ENCODE measurements at regions not wholly inside any gene's neighbourhood (a gene's known extent, or its start where the extent isn't known, plus 50 kb on each side); places are given as distances from the start of the nearest gene placed in this dataset.

DNA sequence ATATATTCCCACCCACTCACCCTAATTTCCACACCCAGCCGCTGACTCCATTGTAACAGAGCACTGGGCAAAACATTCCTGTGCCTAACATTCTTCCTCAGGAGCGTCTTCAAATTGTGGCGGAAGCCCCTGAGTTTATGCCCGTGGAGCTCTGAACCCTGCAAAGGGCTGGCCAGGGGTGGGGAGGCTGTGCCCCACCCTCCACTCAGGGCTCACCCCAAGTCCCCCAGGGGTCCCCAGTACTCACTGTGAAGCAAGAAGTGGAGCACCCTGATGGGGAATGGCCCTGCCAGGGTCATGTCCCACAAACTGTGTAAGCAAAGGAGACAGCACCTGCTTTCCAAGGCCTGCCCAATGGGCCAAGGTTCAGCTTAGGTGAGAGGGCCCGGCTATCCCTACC lies 303.2 kb downstream of the PREX1 start:
- TF ChIP-seq, protein P1, sequence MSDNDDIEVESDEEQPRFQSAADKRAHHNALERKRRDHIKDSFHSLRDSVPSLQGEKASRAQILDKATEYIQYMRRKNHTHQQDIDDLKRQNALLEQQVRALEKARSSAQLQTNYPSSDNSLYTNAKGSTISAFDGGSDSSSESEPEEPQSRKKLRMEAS (IDR thresholded peaks at IDR 0.05), result no peak
- TF ChIP-seq TAF1 (IDR thresholded peaks at IDR 0.05; ENCODE audit: low read depth) (no peak), TCF12 (IDR thresholded peaks at IDR 0.05; ENCODE audit: low read depth) (no peak), RAD21 (IDR thresholded peaks at IDR 0.05; ENCODE audit: low read depth) (no peak), NFIC (IDR thresholded peaks at IDR 0.05) (no peak)

- TF ChIP-seq CREB1 (IDR thresholded peaks at IDR 0.05; ENCODE audit: low read depth) (no peak), EP300 (IDR thresholded peaks at IDR 0.05; ENCODE audit: borderline replicate concordance) (no peak), TAF1 (IDR thresholded peaks at IDR 0.05; ENCODE audit: low read depth) (no peak), CEBPB (IDR thresholded peaks at IDR 0.05) (peak; percentile 52), TCF12 (IDR thresholded peaks at IDR 0.05; ENCODE audit: low read depth) (no peak), NFIC (IDR thresholded peaks at IDR 0.05) (no peak), ZBTB7A (IDR thresholded peaks at IDR 0.05; ENCODE audit: low read depth) (no peak), FOXM1 (IDR thresholded peaks at IDR 0.05; ENCODE audit: borderline replicate concordance, low read depth) (no peak), YY1 (IDR thresholded peaks at IDR 0.05; ENCODE audit: low read depth) (no peak), RAD21 (IDR thresholded peaks at IDR 0.05; ENCODE audit: low read depth) (0 out of 2 replicates have a peak, but pooled peaks have one; percentile 8), TEAD4 (IDR thresholded peaks at IDR 0.05) (peak; percentile 71), USF1 (IDR thresholded peaks at IDR 0.05) (peak; percentile 36; the same call in 1 of the 2 replicates), EGR1 (IDR thresholded peaks at IDR 0.05) (no peak)
- TF ChIP-seq, protein P2, sequence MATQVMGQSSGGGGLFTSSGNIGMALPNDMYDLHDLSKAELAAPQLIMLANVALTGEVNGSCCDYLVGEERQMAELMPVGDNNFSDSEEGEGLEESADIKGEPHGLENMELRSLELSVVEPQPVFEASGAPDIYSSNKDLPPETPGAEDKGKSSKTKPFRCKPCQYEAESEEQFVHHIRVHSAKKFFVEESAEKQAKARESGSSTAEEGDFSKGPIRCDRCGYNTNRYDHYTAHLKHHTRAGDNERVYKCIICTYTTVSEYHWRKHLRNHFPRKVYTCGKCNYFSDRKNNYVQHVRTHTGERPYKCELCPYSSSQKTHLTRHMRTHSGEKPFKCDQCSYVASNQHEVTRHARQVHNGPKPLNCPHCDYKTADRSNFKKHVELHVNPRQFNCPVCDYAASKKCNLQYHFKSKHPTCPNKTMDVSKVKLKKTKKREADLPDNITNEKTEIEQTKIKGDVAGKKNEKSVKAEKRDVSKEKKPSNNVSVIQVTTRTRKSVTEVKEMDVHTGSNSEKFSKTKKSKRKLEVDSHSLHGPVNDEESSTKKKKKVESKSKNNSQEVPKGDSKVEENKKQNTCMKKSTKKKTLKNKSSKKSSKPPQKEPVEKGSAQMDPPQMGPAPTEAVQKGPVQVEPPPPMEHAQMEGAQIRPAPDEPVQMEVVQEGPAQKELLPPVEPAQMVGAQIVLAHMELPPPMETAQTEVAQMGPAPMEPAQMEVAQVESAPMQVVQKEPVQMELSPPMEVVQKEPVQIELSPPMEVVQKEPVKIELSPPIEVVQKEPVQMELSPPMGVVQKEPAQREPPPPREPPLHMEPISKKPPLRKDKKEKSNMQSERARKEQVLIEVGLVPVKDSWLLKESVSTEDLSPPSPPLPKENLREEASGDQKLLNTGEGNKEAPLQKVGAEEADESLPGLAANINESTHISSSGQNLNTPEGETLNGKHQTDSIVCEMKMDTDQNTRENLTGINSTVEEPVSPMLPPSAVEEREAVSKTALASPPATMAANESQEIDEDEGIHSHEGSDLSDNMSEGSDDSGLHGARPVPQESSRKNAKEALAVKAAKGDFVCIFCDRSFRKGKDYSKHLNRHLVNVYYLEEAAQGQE (IDR thresholded peaks at IDR 0.05; ENCODE audit: low read depth), result peak; percentile 96
- TF ChIP-seq, protein P1 (IDR thresholded peaks at IDR 0.05), result no peak
Observed at GRCh38 chr20:48523191-48523995, 304.4 kb downstream of the PREX1 start.

GRCh38 chr20:48521121-48521520 lies 306.7 kb downstream of the PREX1 start:
- TF ChIP-seq RAD21 (IDR thresholded peaks at IDR 0.05; ENCODE audit: low read depth), result no peak
- no peak for TF ChIP-seq YY1 (IDR thresholded peaks at IDR 0.05; ENCODE audit: low read depth)
- TF ChIP-seq, protein P1 (IDR thresholded peaks at IDR 0.05), result no peak
- no peak for TF ChIP-seq TCF12 (IDR thresholded peaks at IDR 0.05; ENCODE audit: low read depth)
- TF ChIP-seq, protein P2 (IDR thresholded peaks at IDR 0.05; ENCODE audit: low read depth), result no peak
- no peak for TF ChIP-seq EP300 (IDR thresholded peaks at IDR 0.05; ENCODE audit: borderline replicate concordance)
- TF ChIP-seq NFIC (IDR thresholded peaks at IDR 0.05), result no peak
- no peak for TF ChIP-seq CEBPB (IDR thresholded peaks at IDR 0.05)
- TF ChIP-seq ZBTB7A (IDR thresholded peaks at IDR 0.05; ENCODE audit: low read depth), result no peak
- TF ChIP-seq USF1 (IDR thresholded peaks at IDR 0.05), result no peak
- TF ChIP-seq TAF1 (IDR thresholded peaks at IDR 0.05; ENCODE audit: low read depth), result no peak
- TF ChIP-seq FOXM1 (IDR thresholded peaks at IDR 0.05; ENCODE audit: borderline replicate concordance, low read depth), result no peak
- no peak for TF ChIP-seq CREB1 (IDR thresholded peaks at IDR 0.05; ENCODE audit: low read depth)
- TF ChIP-seq EGR1 (IDR thresholded peaks at IDR 0.05), result no peak
- no peak for TF ChIP-seq TEAD4 (IDR thresholded peaks at IDR 0.05)

DNA sequence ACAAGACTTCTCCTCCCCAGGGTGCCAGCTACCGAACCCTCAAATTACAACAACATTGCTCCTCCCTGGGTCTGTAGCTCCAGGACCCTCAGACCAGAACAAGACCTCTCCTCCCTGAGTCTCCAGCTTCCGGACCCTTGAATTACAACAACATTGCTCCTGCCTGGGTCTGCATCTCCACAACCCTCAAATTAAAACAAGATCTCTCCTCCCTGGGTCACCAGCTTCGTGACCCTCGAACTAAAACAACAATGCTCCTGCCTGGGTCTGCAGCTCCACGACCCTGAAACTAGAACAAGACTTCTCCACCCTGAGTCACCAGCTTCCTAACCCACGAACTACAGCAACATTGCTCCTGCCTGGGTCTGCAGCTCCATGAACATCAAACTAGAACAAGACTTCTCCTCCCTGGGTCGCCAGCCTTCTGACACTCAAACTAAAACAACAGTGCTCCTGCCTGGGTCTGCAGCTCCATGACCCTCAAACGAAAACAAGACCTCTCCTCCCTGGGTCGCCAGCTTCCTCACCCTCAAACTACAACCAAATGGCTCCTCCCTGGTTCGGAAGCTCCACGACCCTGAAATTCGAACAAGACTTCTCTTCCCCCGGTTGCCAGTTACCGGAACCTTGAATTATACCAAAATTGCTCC lies 324.5 kb downstream of the PREX1 start:
- TF ChIP-seq EGR1 (IDR thresholded peaks at IDR 0.05), result no peak
- TF ChIP-seq RAD21 (IDR thresholded peaks at IDR 0.05; ENCODE audit: low read depth), result no peak
- TF ChIP-seq TEAD4 (IDR thresholded peaks at IDR 0.05), result no peak
- TF ChIP-seq, protein P1 (IDR thresholded peaks at IDR 0.05), result no peak
- TF ChIP-seq FOXM1 (IDR thresholded peaks at IDR 0.05; ENCODE audit: borderline replicate concordance, low read depth), result no peak
- no peak for TF ChIP-seq TCF12 (IDR thresholded peaks at IDR 0.05; ENCODE audit: low read depth)
- TF ChIP-seq ZBTB7A (IDR thresholded peaks at IDR 0.05; ENCODE audit: low read depth), result no peak
- TF ChIP-seq CREB1 (IDR thresholded peaks at IDR 0.05; ENCODE audit: low read depth), result no peak
- TF ChIP-seq, protein P2 (IDR thresholded peaks at IDR 0.05; ENCODE audit: low read depth), result no peak
- TF ChIP-seq CEBPB (IDR thresholded peaks at IDR 0.05), result no peak
- no peak for TF ChIP-seq NFIC (IDR thresholded peaks at IDR 0.05)
- TF ChIP-seq EP300 (IDR thresholded peaks at IDR 0.05; ENCODE audit: borderline replicate concordance), result no peak
- no peak for TF ChIP-seq YY1 (IDR thresholded peaks at IDR 0.05; ENCODE audit: low read depth)

All from Ishikawa (cell line).